T-helper 2 cell treated with Interferon-gamma antibody and Interleukin-4, amounts not matched to agents 5 μg/mL and 100 μg/mL, for 36 hours (primary cell): ENCODE measurements at regions not wholly inside any gene's neighbourhood (a gene's known extent, or its start where the extent isn't known, plus 50 kb on each side); places are given as distances from the start of the nearest gene placed in this dataset.

Source experiments
- DNase-seq: peaks from one replicate; pipeline ENCODE4 v3.0.0; 2021; ENCODE audit warnings: low spot score
- H3K27ac Mint-ChIP-seq: one replicate; pipeline ENCODE4 v1.8.0; 2021; ENCODE audit warnings: mild to moderate bottlenecking, mixed read lengths
- H3K27me3 Mint-ChIP-seq: one replicate; pipeline ENCODE4 v1.8.0; 2021; ENCODE audit warnings: low read depth, mixed read lengths
- H3K36me3 Mint-ChIP-seq: one replicate; pipeline ENCODE4 v1.8.0; 2021; ENCODE audit warnings: low read depth, mixed read lengths
- H3K4me1 Mint-ChIP-seq: one replicate; pipeline ENCODE4 v1.8.0; 2021; ENCODE audit warnings: low read depth, mixed read lengths
- H3K4me3 Mint-ChIP-seq: one replicate; pipeline ENCODE4 v1.8.0; 2022; ENCODE audit warnings: mild to moderate bottlenecking, moderate library complexity, mixed read lengths
- H3K9me3 Mint-ChIP-seq: one replicate; pipeline ENCODE4 v1.8.0; 2021; ENCODE audit warnings: mixed read lengths

DNA sequence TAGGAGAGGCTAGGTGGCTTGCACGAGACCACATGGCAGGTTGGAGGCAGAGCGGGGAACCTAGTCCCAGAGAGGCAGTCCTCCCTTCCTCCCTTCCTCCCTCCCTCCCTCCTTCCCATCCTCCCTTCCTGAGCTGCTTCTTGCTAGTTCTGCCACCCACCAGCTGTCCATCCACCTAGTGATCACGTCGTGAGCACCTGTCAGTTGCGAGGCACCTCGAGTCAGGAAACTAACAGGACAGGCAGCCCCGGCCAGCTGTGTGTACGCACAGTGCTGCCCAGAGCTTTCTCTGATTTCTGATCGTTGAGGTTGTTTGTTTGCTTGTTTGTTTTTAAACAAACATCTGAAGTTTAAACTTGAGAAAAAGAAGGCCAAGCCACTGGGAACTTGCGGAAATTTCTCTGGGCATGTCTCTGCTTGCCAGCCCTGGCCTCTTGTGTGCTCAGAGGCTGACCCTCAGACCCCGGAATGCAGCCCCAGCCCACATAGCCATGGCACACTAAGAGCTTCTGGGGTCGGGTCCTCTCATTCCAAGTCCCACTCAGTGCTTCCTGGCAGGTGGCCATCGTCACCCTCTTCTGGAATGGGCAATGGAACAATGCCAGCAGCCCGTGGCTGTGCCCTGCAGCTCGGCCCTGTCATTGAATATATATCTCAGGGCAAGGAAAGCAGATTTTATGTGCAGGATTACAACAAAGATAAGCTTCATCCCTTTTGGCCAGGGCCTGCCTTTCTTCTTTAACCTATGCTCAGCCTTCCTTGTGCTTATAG, 174.0 kb downstream of the KATNIP start:
- DNase-seq = no peak
- Mint-ChIP-seq H3K27me3 (no peaks in the 10 kb centered on the region), H3K4me3 (no peak overlapping the region)

GRCh38 chr16:27724482-27725235, 174.7 kb downstream of the KATNIP start:
- Mint-ChIP-seq H3K36me3 (no peaks in the 10 kb centered on the region), H3K9me3 (no peaks in the 10 kb centered on the region), H3K27ac (no peak overlapping the region), H3K4me3 (no peak overlapping the region), H3K27me3 (no peaks in the 10 kb centered on the region), H3K4me1 (no peaks in the 10 kb centered on the region)
- no peak for DNase-seq

More for the DNA sequence above, 174.0 kb downstream of the KATNIP start:
- no peak overlapping the region for H3K27ac Mint-ChIP-seq
- no peaks in the 10 kb centered on the region for H3K4me1 Mint-ChIP-seq
- no peaks in the 10 kb centered on the region for H3K36me3 Mint-ChIP-seq
- H3K9me3 Mint-ChIP-seq = no peaks in the 10 kb centered on the region

GRCh38 chr16:27725236-27726000, 175.5 kb downstream of the KATNIP start:
- Mint-ChIP-seq H3K36me3 (no peaks in the 10 kb centered on the region), H3K4me3 (no peak overlapping the region), H3K27ac (no peak overlapping the region), H3K9me3 (no peaks in the 10 kb centered on the region), H3K4me1 (peaks cover 1% of the 10 kb centered on the region), H3K27me3 (no peaks in the 10 kb centered on the region)
- no peak for DNase-seq

GRCh38 chr16:27726621-27727261, 176.8 kb downstream of the KATNIP start:
- Mint-ChIP-seq H3K27ac (no peak overlapping the region), H3K36me3 (no peaks in the 10 kb centered on the region), H3K4me3 (no peak overlapping the region), H3K9me3 (no peaks in the 10 kb centered on the region), H3K4me1 (peaks cover 2% of the 10 kb centered on the region), H3K27me3 (no peaks in the 10 kb centered on the region)
- DNase-seq = no peak

DNA sequence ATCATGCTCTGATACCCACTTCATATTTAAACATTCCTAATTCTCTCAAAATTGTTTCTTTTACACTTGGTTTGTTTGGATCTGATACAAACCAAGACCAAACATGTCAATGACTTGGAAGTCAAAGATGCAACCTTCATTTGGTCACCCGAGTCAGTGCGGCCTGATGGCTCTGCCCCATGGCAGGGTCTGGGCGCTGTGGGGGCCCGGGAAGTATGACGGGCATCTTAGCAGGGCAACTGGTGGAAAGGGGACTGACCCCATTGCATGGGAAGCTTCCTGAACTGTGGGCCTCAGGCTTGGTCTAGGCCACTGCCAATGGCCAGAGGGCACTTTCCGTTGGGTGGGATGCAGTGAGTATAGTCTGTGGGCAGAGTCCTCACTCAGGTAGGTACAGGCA, 178.0 kb downstream of the KATNIP start:
- Mint-ChIP-seq H3K36me3 (no peaks in the 10 kb centered on the region), H3K4me3 (no peak overlapping the region), H3K27ac (no peak overlapping the region), H3K27me3 (no peaks in the 10 kb centered on the region), H3K4me1 (peaks cover 2% of the 10 kb centered on the region), H3K9me3 (no peaks in the 10 kb centered on the region)
- no peak for DNase-seq

DNA sequence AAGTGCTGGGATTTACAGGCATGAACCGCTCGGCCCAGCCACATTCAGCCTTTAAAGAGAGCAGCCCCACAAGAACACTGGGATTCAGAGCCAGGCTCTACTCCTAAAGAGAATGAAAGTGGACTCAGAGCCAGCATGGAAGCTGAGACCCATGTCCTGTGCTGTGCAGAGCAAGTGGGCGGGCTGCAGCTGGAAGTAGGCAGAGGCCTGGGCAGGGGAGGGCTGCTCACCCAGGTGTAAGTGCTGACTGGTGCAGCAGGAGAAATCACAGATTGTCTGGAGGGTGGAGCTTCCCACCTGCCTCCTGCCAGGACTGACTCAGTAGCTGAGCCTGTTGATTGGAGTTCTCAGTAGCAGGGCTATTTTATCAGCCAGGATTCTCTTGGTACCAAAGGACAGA, 178.7 kb downstream of the KATNIP start:
- no peaks in the 10 kb centered on the region for H3K9me3 Mint-ChIP-seq
- H3K4me1 Mint-ChIP-seq = peaks cover 2% of the 10 kb centered on the region
- H3K36me3 Mint-ChIP-seq = no peaks in the 10 kb centered on the region
- no peak for DNase-seq
- no peak overlapping the region for H3K4me3 Mint-ChIP-seq
- no peak overlapping the region for H3K27ac Mint-ChIP-seq
- no peaks in the 10 kb centered on the region for H3K27me3 Mint-ChIP-seq

- peaks cover 2% of the 10 kb centered on the region for H3K4me1 Mint-ChIP-seq
- no peaks in the 10 kb centered on the region for H3K36me3 Mint-ChIP-seq
- H3K27ac Mint-ChIP-seq = no peak overlapping the region
- H3K9me3 Mint-ChIP-seq = no peaks in the 10 kb centered on the region
- H3K27me3 Mint-ChIP-seq = no peaks in the 10 kb centered on the region
- no peak for DNase-seq
- H3K4me3 Mint-ChIP-seq = no peak overlapping the region
Measured at GRCh38 chr16:27729516-27730304, 179.8 kb downstream of the KATNIP start.

- no peaks in the 10 kb centered on the region for H3K27me3 Mint-ChIP-seq
- DNase-seq = no peak
- H3K27ac Mint-ChIP-seq = no peak overlapping the region
- no peaks in the 10 kb centered on the region for H3K9me3 Mint-ChIP-seq
- H3K4me1 Mint-ChIP-seq = peaks cover 2% of the 10 kb centered on the region
- no peak overlapping the region for H3K4me3 Mint-ChIP-seq
- no peaks in the 10 kb centered on the region for H3K36me3 Mint-ChIP-seq
Measured at GRCh38 chr16:27730661-27731210, 180.8 kb downstream of the KATNIP start.

DNA sequence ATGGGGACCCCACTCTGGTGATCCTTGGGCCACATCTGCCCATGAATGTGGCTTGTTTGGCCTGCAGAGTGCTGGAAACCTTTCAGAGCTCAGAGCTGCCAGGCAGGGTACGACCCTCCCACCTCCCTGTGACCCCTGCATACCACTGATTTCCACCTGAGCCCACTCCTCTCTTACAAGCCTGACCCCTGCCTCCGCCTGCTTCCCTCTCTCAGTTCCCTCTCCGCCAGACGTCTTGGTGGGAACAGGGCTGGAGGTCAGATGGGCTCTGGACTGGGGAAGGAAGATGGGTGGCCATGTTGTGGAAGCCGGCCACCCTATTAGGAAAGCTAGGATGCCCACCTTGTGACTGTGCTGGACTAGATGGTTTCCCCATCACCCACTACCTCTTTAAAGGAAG, 185.1 kb downstream of the KATNIP start:
- DNase-seq = no peak
- Mint-ChIP-seq H3K4me1 (peaks cover 2% of the 10 kb centered on the region), H3K27ac (no peak overlapping the region), H3K4me3 (no peak overlapping the region), H3K27me3 (no peaks in the 10 kb centered on the region), H3K36me3 (no peaks in the 10 kb centered on the region), H3K9me3 (no peaks in the 10 kb centered on the region)

GRCh38 chr16:27736431-27736830, 186.5 kb downstream of the KATNIP start:
- DNase-seq = no peak
- Mint-ChIP-seq H3K4me1 (no peaks in the 10 kb centered on the region), H3K9me3 (no peaks in the 10 kb centered on the region), H3K27me3 (no peaks in the 10 kb centered on the region), H3K27ac (no peak overlapping the region), H3K4me3 (no peak overlapping the region), H3K36me3 (no peaks in the 10 kb centered on the region)

GRCh38 chr16:27737513-27737912, 187.6 kb downstream of the KATNIP start:
- no peaks in the 10 kb centered on the region for H3K9me3 Mint-ChIP-seq
- H3K4me1 Mint-ChIP-seq = no peaks in the 10 kb centered on the region
- H3K27ac Mint-ChIP-seq = no peak overlapping the region
- no peaks in the 10 kb centered on the region for H3K36me3 Mint-ChIP-seq
- no peak overlapping the region for H3K4me3 Mint-ChIP-seq
- no peaks in the 10 kb centered on the region for H3K27me3 Mint-ChIP-seq
- no peak for DNase-seq
